NCI-H2171 treated with DMSO at 0.1 percent for 48 hours (cell line): ENCODE measurements at regions not wholly inside any gene's neighbourhood (a gene's known extent, or its start where the extent isn't known, plus 50 kb on each side); places are given as distances from the start of the nearest gene placed in this dataset.
A peak's percentile ranks its signal among the peaks of the same experiment; 100 is the strongest.

ENCODE experiments used
- DNase-seq: peaks from one replicate; lab custom pipeline; 2025; lab: John Stamatoyannopoulos, UW

- DNase-seq: peak; percentile 64
Measured at GRCh38 chr12:91622981-91623380, 440.4 kb upstream of the DCN start.

- no peak for DNase-seq
Measured at GRCh38 chr12:91622037-91622436, 439.4 kb upstream of the DCN start.

GRCh38 chr12:91620992-91621391 is 438.4 kb upstream of the DCN start:
- DNase-seq: no peak

- no peak for DNase-seq
Measured at GRCh38 chr12:91620422-91620821, 437.8 kb upstream of the DCN start.

GRCh38 chr12:91618281-91618680 is 435.7 kb upstream of the DCN start:
- DNase-seq: peak; percentile 8

GRCh38 chr12:91617818-91618217 is 435.2 kb upstream of the DCN start:
- DNase-seq: no peak

GRCh38 chr12:91616416-91616815 is 433.8 kb upstream of the DCN start:
- DNase-seq: no peak

GRCh38 chr12:91613223-91613779 is 430.7 kb upstream of the DCN start:
- no peak for DNase-seq

- DNase-seq: no peak
Measured at GRCh38 chr12:91610561-91610960, 427.9 kb upstream of the DCN start.

GRCh38 chr12:91609283-91609682 is 426.7 kb upstream of the DCN start:
- DNase-seq: no peak

- DNase-seq: no peak
Measured at GRCh38 chr12:91608542-91608941, 425.9 kb upstream of the DCN start.

- DNase-seq: no peak
Measured at GRCh38 chr12:91606662-91607377, 424.2 kb upstream of the DCN start.

GRCh38 chr12:91604897-91605296 is 422.3 kb upstream of the DCN start:
- no peak for DNase-seq

- DNase-seq: no peak
Measured at GRCh38 chr12:91603060-91603459, 420.4 kb upstream of the DCN start.

- DNase-seq: no peak
Measured at GRCh38 chr12:91601054-91601453, 418.4 kb upstream of the DCN start.

GRCh38 chr12:91594715-91595114 is 412.1 kb upstream of the DCN start:
- no peak for DNase-seq

- no peak for DNase-seq
Measured at GRCh38 chr12:91591639-91591987, 409.0 kb upstream of the DCN start.

- DNase-seq: no peak
Measured at GRCh38 chr12:91590966-91591638, 408.5 kb upstream of the DCN start.

GRCh38 chr12:91588874-91589454 is 406.3 kb upstream of the DCN start:
- no peak for DNase-seq

- DNase-seq: no peak
Measured at GRCh38 chr12:91586015-91586414, 403.4 kb upstream of the DCN start.

- no peak for DNase-seq
Measured at GRCh38 chr12:91582811-91583210, 400.2 kb upstream of the DCN start.

- DNase-seq: no peak
Measured at GRCh38 chr12:91579516-91580263, 397.1 kb upstream of the DCN start.
